GM12878 (cell line): ENCODE measurements at regions not wholly inside any gene's neighbourhood (a gene's known extent, or its start where the extent isn't known, plus 50 kb on each side); places are given as distances from the start of the nearest gene placed in this dataset.

Experiments used
- ATAC-seq: fragments of 200-7000 bp; cut with Tn5 transposase; 3 replicates; pipeline ENCODE4 v1.9.1; 2020; ENCODE audit warnings: mild to moderate bottlenecking, moderate library complexity
- BruUV-seq: library from RNA; stranded (reverse); fragments of 400-500 nt; replicated peaks from 2 replicates; lab custom pipeline; 2021; lab: Mats Ljungman, UMichigan
- CTCF ChIA-PET: fragments of 300-600 bp; sonication (Branson Sonifier 250); formaldehyde crosslinking; extraction: SDS; loops from one replicate; lab custom pipeline; 2021; ENCODE audit warnings: inconsistent platforms; lab: Yijun Ruan, JAX
- POLR2A ChIA-PET: fragments of 350-600 bp; formaldehyde crosslinking; extraction: SDS; loops from one replicate; lab custom pipeline; 2021; ENCODE audit warnings: inconsistent platforms; lab: Charles Lee
- RAD21 ChIA-PET: fragments of 300-600 bp; sonication (Branson Sonifier 250); formaldehyde crosslinking; loops from one replicate; lab custom pipeline; 2023; ENCODE audit warnings: antibody characterized with exemption; ENCODE audit not compliant: unreplicated experiment; lab: Charles Lee
- SMC1A ChIA-PET: fragments of 300-600 bp; sonication (Branson Sonifier 250); formaldehyde crosslinking; loops from one replicate; lab custom pipeline; 2023; ENCODE audit not compliant: unreplicated experiment, uncharacterized antibody; lab: Charles Lee
- DNase-seq: peaks from one replicate; pipeline ENCODE4 v3.0.0-alpha.2; 2011; ENCODE audit warnings: low read depth, low spot score
- FAIRE-seq: peaks from 3 replicates; lab custom pipeline; 2011; peaks lifted over from hg19 to GRCh38; lab: Jason Lieb, UNC
- H2AFZ ChIP-seq: 2 replicates; pipeline ENCODE4 v1.6.0; 2011; ENCODE audit warnings: low read depth, low read length, control low read depth; ENCODE audit not compliant: control insufficient read depth
- H3K27ac ChIP-seq: 2 replicates; pipeline ENCODE4 v1.5.1; 2011; ENCODE audit warnings: control low read depth; ENCODE audit not compliant: control insufficient read depth, insufficient read depth
- H3K27me3 ChIP-seq, 2 experiments: replicated peaks in 1 of 2; 2 replicates each; pipeline versions ENCODE4 v1.6.0 to v1.6.1; 2011; ENCODE audit warnings: low read length in 1 of 2; ENCODE audit not compliant: control insufficient read depth in 2 of 2, insufficient read depth in 2 of 2
- H3K36me3 ChIP-seq, 2 experiments: 2 replicates each; pipeline ENCODE4 v1.5.1; 2011; ENCODE audit warnings: low read length in 1 of 2; ENCODE audit not compliant: control insufficient read depth in 2 of 2, insufficient read depth in 2 of 2
- H3K4me1 ChIP-seq: 2 replicates; pipeline ENCODE4 v1.6.1; 2011; ENCODE audit warnings: mild to moderate bottlenecking, low read length, moderate library complexity, mixed read lengths; ENCODE audit not compliant: control insufficient read depth, insufficient read depth
- H3K4me2 ChIP-seq: 2 replicates; pipeline ENCODE4 v1.6.0; 2011; ENCODE audit warnings: control low read depth; ENCODE audit not compliant: control insufficient read depth, insufficient read depth
- H3K4me3 ChIP-seq: fragments of 200-600 bp; sonication (generic); 2 replicates; pipeline ENCODE4 v1.5.1; 2016
- H3K79me2 ChIP-seq: 2 replicates; pipeline ENCODE4 v1.6.0; 2011; ENCODE audit warnings: low read length; ENCODE audit not compliant: control insufficient read depth, insufficient read depth
- H3K9ac ChIP-seq: 2 replicates; pipeline ENCODE4 v1.8.0; 2011; ENCODE audit warnings: low read length, control low read depth, mixed read lengths; ENCODE audit not compliant: control insufficient read depth, insufficient read depth
- H3K9me3 ChIP-seq: replicated peaks from 3 replicates; pipeline ENCODE4 v1.5.1; 2011; ENCODE audit warnings: mild to moderate bottlenecking, low read length; ENCODE audit not compliant: control insufficient read depth, insufficient read depth
- H4K20me1 ChIP-seq: 2 replicates; pipeline ENCODE4 v1.6.0; 2011; ENCODE audit not compliant: control insufficient read depth, insufficient read depth
- ATF3 ChIP-seq: IDR thresholded peaks from 2 replicates; pipeline ENCODE4 v1.6.1; 2011; ENCODE audit warnings: low read depth, mild to moderate bottlenecking, low read length, moderate library complexity, borderline replicate concordance; ENCODE audit errors: extremely low read depth
- MEF2B ChIP-seq: fragments of 450-650 bp; IDR thresholded peaks from 2 replicates; pipeline ENCODE4 v1.6.1; 2018; ENCODE audit warnings: mild to moderate bottlenecking, moderate library complexity; ENCODE audit not compliant: partially characterized antibody, poor library complexity, severe bottlenecking
- POLR2AphosphoS2 ChIP-seq: IDR thresholded peaks from 2 replicates; pipeline ENCODE4 v1.6.1; 2011; ENCODE audit warnings: low read depth, mild to moderate bottlenecking, low read length, improper control_type of control experiment, moderate library complexity
- POU2F2 ChIP-seq: IDR thresholded peaks from 3 replicates; pipeline ENCODE4 v1.6.1; 2011; ENCODE audit warnings: low read depth, mild to moderate bottlenecking, low read length, borderline replicate concordance
- RAD21 ChIP-seq: IDR thresholded peaks from 2 replicates; pipeline ENCODE4 v1.6.1; 2011; ENCODE audit warnings: mild to moderate bottlenecking, low read depth, low read length, moderate library complexity; ENCODE audit not compliant: insufficient read depth
- RELB ChIP-seq: fragments of 450-650 bp; IDR thresholded peaks from 2 replicates; pipeline ENCODE4 v1.6.1; 2017; ENCODE audit warnings: low read depth, mild to moderate bottlenecking, moderate library complexity
- SKIL ChIP-seq: fragments of 450-650 bp; IDR thresholded peaks from 2 replicates; pipeline ENCODE4 v1.6.1; 2017; ENCODE audit warnings: mild to moderate bottlenecking, low read depth, inconsistent platforms; ENCODE audit not compliant: poor library complexity, severe bottlenecking
- SMAD1 ChIP-seq: fragments of 450-650 bp; IDR thresholded peaks from 2 replicates; pipeline ENCODE4 v1.6.1; 2018; ENCODE audit warnings: mild to moderate bottlenecking, low read depth; ENCODE audit not compliant: partially characterized antibody
- SMC3 ChIP-seq: IDR thresholded peaks from 2 replicates; pipeline ENCODE4 v1.6.1; 2011; ENCODE audit warnings: low read length, improper control_type of control experiment, borderline replicate concordance
- USF1 ChIP-seq: IDR thresholded peaks from 2 replicates; pipeline ENCODE4 v1.6.1; 2011; ENCODE audit warnings: borderline replicate concordance, low read depth, mild to moderate bottlenecking, moderate library complexity, mixed read lengths, low read length; ENCODE audit not compliant: insufficient read depth; ENCODE audit errors: extremely low read length
- WRNIP1 ChIP-seq: IDR thresholded peaks from 2 replicates; pipeline ENCODE4 v1.6.1; 2011; ENCODE audit warnings: low read depth, low read length, improper control_type of control experiment, borderline replicate concordance
- ZBED1 ChIP-seq: IDR thresholded peaks from 2 replicates; pipeline ENCODE4 v1.6.1; 2016; ENCODE audit warnings: borderline replicate concordance
- ZNF24 ChIP-seq: fragments of 450-650 bp; IDR thresholded peaks from 2 replicates; pipeline ENCODE4 v1.6.1; 2017; ENCODE audit warnings: antibody characterized with exemption, mild to moderate bottlenecking
- ZNF274 ChIP-seq: IDR thresholded peaks from one replicate; pipeline ENCODE4 v1.8.0; 2011; ENCODE audit not compliant: insufficient read length, insufficient read depth
- ZNF592 ChIP-seq: fragments of 450-650 bp; IDR thresholded peaks from 2 replicates; pipeline ENCODE4 v1.6.1; 2017; ENCODE audit warnings: mild to moderate bottlenecking, moderate library complexity
- ZNF622 ChIP-seq: fragments of 450-650 bp; IDR thresholded peaks from 2 replicates; pipeline ENCODE4 v1.6.1; 2017; ENCODE audit warnings: mild to moderate bottlenecking, inconsistent platforms
- in situ Hi-C: fragments of 300-500 bp; cut with MboI; formaldehyde crosslinking; loops from 9 replicates; pipeline ENCODE4 v1.14.3; 2018; ENCODE audit warnings: mixed read lengths
- intact Hi-C: fragments of 100-400 bp; cut with micrococcal nuclease; formaldehyde crosslinking; loops from one replicate; pipeline ENCODE4 v1.14.2; 2022; ENCODE audit not compliant: unreplicated experiment

GRCh38 chr6:140855520-140855919, 1277.2 kb upstream of the GJE1 start:
- Histone ChIP-seq H3K36me3 (no peaks in the 10 kb centered on the region), H4K20me1 (no peaks in the 10 kb centered on the region), H3K79me2 (no peaks in the 10 kb centered on the region), H3K4me1 (no peaks in the 10 kb centered on the region), H3K27me3 (no peaks in the 10 kb centered on the region), H3K9ac (no peak overlapping the region), H3K4me3 (no peak overlapping the region), H3K4me2 (no peak overlapping the region), H3K27ac (no peak overlapping the region), H2AFZ (no peak overlapping the region), H3K9me3 (no peaks in the 10 kb centered on the region; the same call in 2 of the 3 replicates)
- ATAC-seq (no peak), DNase-seq (no peak), FAIRE-seq (no peak)
- RAD21 ChIA-PET: no interaction called here
- in situ Hi-C loops (no loop called here), intact Hi-C loops (no loop called here)
- CTCF ChIA-PET: no interaction called here
- POLR2A ChIA-PET: no interaction called here
- SMC1A ChIA-PET: interaction anchor here (0.7 kb wide), 1 partner anchor 16 kb away, joined by 3 read pairs; no protein-coding TSS in a partner anchor
- no TSS peak for BruUV-seq
- no peak for TF ChIP-seq ZNF24
- TF ChIP-seq POLR2AphosphoS2: no peak
- TF ChIP-seq ZNF274: no peak
- TF ChIP-seq MEF2B: no peak
- no peak for TF ChIP-seq ZBED1
- TF ChIP-seq ATF3: no peak
- no peak for TF ChIP-seq WRNIP1
- no peak for TF ChIP-seq RAD21
- TF ChIP-seq RELB: no peak
- TF ChIP-seq SMC3: no peak
- no peak for TF ChIP-seq POU2F2
- TF ChIP-seq ZNF622: no peak
- no peak for TF ChIP-seq SMAD1
- no peak for TF ChIP-seq USF1
- no peak for TF ChIP-seq SKIL
- no peak for TF ChIP-seq ZNF592
